Embryonic facial prominence (tissue), 1 donor: ENCODE measurements at regions not wholly inside any gene's neighbourhood (a gene's known extent, or its start where the extent isn't known, plus 50 kb on each side); places are given as distances from the start of the nearest gene placed in this dataset.
"Not testable (repeated sequence)": the region's sequence is repeated elsewhere in the genome, so short reads cannot be mapped to it uniquely, and the experiment has no call there.

Experiments used
- DNase-seq: peaks from one replicate; pipeline ENCODE4 v3.0.0-alpha.2; 2016; ENCODE audit errors: extremely low spot score

- no peak for DNase-seq
These were observed 326.4 kb downstream of the NR4A2 start for GRCh38 chr2:156005999-156006712.

DNA sequence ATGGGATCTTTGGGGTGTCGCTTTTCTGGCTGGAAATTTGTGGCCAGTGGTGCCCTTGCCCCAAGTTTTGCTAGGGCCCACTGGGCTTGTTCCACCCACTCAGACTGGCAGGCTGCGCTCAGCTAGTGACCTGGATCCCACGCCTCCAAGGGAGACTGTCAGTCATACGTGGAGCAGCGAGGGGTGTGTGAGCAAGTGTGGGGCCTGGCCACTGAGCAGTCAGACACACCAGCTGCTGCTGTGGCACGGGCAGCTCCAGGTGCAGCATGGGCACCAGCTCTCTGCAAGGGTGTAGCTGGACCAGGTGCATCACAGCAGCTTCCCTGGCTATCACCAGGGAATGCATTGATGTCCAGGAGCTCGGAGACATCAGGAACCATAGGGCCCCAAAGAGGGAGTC, 327.0 kb downstream of the NR4A2 start:
- DNase-seq, result no peak

DNA sequence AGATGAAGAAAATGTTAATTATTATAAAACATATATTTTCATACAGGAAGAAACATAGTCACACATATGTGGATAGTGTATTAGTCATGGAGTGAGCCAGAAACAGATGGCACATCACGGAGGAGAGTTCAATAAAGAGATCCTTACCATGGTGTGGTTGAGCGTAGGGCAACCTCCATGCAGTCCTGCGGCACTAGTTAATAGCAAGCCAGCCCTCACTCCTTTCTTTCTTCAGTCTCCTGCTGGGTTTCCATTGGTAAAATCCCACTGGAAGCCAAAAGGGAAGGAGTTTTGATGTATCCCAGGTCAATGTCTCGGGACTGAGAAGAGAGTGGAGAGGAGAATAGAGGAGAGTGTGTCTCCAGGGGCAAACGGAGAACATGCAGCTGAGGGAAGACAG, 328.1 kb downstream of the NR4A2 start:
- no peak for DNase-seq

- DNase-seq, result no peak
These were observed 328.7 kb downstream of the NR4A2 start for GRCh38 chr2:156003780-156004179.

- no peak for DNase-seq
These were observed 330.7 kb downstream of the NR4A2 start for GRCh38 chr2:156001851-156002250.

- DNase-seq, result no peak
These were observed 335.0 kb downstream of the NR4A2 start for GRCh38 chr2:155997538-155997937.

- no peak for DNase-seq
These were observed 338.2 kb downstream of the NR4A2 start for GRCh38 chr2:155994315-155994714.

DNA sequence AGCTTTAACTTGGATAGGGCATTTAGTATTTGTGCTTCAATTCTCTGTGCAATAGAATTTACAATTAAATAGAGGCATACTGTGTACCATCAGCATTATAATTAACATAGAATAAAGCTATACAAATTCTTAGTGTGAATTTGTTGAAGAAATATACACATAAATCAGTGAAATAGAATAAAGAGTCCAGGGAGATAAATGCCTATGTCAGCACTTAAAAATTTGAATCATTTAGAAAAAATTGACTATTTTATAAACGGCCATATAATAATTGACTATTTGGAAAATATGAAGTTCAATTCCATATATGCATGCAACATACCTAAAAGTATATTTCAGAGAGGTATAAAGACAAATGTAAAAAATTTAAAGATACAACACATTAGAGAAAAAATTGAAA, 348.7 kb downstream of the NR4A2 start:
- DNase-seq, result no peak

- DNase-seq, result no peak
These were observed 350.4 kb downstream of the NR4A2 start for GRCh38 chr2:155982135-155982534.

GRCh38 chr2:155980941-155981560, 351.5 kb downstream of the NR4A2 start:
- no peak for DNase-seq

- DNase-seq, result no peak
These were observed 356.8 kb downstream of the NR4A2 start for GRCh38 chr2:155975734-155976133.

DNA sequence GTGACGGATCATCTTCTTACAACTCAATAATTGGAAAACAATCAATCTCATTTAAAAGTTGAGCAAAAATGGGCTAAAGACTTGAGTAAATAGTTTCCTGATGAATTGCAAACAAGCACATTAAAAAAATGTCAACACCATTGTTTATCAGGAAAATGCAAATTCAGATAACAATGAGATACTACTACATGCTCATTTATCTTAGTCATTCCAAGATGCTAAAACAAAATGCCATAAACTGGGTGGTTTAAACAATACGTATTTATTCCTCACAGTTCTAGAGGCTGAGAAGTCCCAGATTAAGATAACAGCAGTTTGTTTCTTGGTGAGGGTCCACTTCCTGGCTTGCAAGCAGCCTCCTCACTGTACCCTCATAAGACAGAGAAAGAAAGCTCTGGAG, 359.6 kb downstream of the NR4A2 start:
- no peak for DNase-seq

DNA sequence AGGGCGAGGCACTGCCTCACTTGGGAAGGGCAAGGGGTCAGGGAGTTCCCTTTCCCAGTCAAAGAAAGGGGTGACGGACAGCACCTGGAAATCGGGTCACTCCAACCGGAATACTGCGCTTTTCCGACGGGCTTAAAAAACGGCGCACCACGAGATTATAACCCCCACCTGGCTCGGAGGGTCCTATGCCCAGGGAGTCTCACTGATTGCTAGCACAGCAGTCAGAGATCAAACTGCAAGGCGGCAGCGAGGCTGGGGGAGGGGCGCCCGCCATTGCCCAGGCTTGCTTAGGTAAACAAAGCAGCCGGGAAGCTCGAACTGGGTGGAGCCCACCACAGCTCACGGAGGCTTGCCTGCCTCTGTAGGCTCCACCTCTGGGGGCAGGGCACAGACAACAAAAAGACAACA, 366.5 kb downstream of the NR4A2 start:
- DNase-seq, result not testable (repeated sequence)

DNA sequence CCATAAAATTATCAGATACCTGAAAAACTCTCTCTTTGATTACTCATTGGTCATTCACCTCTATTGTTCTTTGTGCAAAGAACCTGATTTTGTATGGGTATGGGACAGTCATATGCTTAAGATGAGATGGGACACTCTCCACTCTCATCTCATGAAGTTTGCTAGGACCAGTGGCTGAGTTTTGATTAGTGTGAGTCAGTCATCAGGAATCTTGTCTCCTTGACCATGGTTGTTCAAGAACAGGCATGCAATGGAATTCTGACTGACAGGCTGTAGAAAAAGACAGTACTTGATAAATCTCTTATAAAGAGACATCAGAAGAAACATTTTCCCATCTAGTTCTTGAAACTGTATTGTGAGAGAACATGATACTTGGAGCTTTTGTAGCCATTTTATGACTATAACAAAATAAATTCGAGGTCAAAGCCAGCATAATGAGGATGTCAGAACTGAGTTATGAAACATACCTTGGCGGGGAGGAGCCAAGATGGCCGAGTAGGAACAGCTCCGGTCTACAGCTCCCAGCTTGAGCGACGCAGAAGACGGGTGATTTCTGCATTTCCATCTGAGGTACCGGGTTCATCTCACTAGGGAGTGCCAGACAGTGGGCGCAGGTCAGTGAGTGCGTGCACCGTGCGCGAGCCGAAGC, 367.0 kb downstream of the NR4A2 start:
- no peak for DNase-seq

DNA sequence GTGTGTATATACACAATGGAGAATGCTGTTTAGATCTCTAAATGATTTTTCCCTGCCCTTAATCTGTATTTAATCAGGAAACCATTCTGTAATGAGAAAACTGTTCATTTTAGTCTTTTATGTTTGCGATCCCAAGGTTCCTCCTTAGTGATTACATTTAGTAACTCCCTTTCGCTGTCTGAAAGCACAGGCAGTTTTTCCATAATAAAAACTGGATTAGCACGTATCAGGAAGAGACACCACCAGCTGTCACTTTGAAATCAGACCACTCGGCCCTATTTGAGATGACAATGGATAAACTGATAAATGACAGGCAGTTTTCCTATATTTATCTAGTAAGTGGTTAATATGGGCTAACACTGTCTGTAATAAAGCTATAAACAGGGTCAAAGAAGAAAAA, 370.9 kb downstream of the NR4A2 start:
- DNase-seq, result no peak

DNA sequence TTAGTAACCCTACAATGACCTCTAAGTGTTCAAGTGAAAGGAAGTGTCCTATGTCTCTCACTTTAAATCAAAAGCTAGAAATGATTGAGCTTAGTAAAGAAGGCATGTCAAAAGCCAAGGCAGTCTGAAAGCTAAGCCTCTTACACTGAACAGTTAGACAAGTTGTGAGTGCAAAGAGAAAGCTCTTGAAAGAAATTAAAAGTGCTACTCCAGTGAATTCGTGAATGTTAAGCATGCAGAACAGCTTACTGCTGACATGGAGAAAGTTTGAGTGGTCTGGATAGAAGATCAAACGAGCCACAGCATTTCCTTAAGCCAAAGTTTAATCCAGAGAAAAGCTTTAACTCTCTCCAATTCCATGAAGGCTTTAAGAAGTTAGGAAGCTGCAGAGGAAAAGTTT, 373.7 kb downstream of the NR4A2 start:
- DNase-seq, result no peak

DNA sequence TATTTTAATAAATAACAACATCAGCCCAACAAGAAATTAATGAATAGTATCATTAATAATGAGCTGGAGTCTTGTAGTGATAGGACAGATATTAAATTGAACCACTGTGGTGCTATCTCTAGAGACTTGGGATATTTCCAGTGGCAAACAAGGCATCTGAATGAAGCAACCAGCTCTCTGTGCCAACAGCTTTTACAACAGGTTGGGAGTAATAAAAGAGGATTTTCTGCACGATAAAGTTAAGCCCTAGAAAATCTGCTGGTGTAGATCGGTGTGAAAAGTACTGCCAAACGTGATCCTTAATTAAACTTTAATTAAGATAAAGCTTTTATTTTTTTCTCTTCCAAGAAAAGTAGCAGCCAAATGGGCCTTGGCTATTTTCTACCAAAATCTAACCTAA, 385.5 kb downstream of the NR4A2 start:
- no peak for DNase-seq

GRCh38 chr2:155944218-155944617, 388.3 kb downstream of the NR4A2 start:
- no peak for DNase-seq

DNA sequence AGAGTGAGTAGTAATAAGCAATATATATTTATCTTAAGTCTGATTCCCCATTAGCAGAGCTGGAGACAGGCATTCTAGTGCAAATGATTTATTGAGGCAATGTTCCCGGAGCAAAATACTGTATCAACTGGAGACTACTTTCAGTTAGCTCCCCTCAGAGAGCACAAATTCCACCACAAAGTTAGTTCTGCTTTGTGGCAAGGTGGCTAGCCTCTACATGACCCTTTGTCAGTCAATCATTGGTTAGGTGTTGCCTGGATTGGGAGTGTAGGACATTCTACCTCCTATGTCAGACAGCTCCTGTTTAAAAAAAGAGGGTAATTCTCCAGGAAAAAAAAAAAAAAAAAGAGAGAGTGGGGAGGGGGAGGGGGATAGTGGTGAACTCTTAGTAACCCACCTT, 402.2 kb downstream of the NR4A2 start:
- no peak for DNase-seq

DNA sequence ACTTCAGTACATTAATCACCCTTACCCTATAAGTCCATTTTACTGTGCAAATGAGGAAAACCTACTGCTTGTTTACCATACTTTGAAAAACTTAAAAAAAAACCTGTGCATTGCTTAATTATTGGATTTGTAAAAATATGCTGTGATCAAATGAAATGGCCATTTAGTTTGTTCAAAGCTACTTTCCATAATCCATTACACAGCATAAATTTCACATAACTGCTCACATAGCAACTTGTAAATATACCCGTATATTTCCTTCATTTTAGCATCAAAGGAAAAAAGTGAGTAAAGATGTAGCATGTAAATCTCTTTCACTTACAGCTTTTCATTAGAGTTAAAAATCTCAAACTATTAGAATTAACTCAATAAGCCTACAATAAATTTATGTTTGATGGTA, 415.1 kb downstream of the NR4A2 start:
- no peak for DNase-seq

DNA sequence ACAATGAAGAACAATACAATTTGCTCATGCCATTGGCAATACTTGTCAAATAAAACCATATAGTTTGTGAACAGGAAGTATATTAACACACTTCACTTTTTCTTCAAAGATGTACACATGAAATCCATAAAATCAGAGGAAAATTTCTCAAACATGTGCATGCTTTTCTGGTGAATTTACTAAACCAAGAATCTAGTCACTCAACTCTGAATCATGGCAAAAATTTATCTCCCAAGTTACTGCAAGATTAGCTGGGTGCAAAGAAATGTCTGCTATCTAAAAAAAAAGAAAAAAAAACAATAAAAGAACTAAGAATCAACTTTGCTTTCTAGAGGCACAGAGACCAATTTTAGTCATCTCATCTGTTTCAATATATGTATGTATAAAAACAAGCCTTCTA, 419.2 kb downstream of the NR4A2 start:
- no peak for DNase-seq

DNA sequence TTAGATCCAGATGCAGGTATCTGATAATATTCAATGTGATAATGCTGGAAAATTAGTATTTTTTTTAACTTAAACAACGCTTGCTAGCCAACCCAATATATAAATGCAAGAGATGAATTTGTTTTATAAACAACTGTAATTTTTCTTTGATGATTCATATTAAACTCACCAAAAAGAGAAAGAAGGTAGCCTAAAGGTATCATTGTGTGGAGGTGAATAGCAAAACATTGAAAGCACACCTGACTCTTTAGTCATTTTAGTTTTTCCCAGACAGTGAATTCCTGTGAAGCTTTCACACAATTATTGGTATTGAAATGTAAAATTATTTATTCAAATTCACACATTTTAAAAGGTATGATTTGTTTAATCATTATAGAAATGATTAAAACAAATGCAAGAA, 424.0 kb downstream of the NR4A2 start:
- no peak for DNase-seq

DNA sequence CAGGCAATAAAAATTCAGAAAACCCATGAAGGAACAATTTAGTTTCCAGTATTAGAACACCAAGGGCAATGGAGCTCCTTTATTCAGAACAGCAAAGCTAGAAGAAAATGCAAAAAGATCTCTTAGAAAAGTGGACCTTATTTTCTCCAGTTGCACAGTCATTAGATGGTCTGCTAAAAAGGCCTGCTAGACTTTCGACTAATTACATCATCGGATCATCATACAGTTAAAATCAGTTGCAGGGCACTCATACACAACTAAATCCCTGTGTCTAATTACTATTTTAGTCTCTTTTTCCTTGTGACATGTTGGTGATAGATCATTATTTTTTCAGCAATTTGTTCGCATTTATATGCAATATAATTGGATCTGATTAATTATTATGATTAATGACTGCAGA, 425.3 kb downstream of the NR4A2 start:
- no peak for DNase-seq
